Superior temporal gyrus (tissue), 1 donor: ENCODE measurements at regions not wholly inside any gene's neighbourhood (a gene's known extent, or its start where the extent isn't known, plus 50 kb on each side); places are given as distances from the start of the nearest gene placed in this dataset.
"Not testable (repeated sequence)": the region's sequence is repeated elsewhere in the genome, so short reads cannot be mapped to it uniquely, and the experiment has no call there.

ENCODE experiments used
- DNase-seq: peaks from one replicate; pipeline ENCODE4 v3.0.0-alpha.2; 2016; ENCODE audit errors: extremely low spot score

GRCh38 chr5:74462356-74462755 is 178.2 kb downstream of the ENC1 start:
- no peak for DNase-seq

- no peak for DNase-seq
These were observed 179.3 kb downstream of the ENC1 start for GRCh38 chr5:74461251-74461650.

DNA sequence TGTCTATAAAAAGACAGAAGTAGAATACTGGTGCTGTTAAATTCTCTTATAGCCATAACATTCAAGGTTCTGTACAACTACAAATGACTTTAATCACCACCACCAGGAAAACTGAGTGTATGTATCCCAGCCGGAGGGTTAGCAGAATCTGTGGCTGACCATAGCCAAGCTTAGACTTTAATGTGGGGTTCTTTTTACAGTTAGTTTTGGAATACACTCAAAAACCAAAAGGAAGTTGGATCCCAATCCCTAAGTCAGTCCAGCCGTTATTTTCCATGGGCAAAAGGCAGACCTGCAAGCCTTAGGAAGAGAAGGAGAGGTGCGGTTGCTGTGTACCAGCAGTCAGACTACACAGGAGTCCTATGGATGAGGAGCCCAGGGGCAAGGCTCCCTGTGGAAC is 179.8 kb downstream of the ENC1 start:
- no peak for DNase-seq

DNA sequence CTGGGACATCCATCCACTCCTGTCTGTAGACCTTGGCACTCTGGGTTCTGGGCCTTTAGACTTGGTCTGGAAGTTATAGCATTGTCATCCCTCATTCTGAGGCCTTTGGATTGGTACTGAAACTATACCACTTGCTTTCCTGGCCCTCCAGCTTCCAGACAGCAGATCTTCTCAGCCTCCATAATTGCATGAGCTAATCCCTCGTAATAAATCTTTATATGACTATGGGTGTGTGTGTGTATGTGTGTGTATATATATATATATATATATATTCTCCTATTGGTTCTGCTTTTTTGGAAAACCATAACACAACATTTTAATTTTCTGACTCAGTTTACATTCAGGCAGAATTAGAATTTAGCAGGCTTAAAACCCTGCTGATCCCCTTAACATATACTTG is 180.5 kb downstream of the ENC1 start:
- no peak for DNase-seq

DNA sequence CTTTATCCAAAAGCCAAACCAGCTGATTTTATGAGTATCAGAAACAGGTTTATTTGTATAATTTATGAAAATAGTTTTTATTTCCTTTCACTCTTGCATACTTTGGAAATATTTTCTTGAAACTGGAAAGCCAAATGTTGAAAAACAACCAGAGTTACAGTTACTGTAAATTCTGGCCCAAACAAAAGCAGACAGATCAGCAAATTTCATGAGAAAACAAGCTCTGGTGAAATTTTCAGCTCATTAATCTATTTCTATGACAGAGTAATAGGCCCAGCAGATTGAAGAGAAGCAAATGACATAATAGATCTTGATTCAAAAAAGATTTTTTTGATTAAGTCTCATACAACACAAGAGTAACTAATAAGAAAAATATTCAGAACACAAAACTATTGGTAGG is 182.7 kb downstream of the ENC1 start:
- no peak for DNase-seq

- DNase-seq, result no peak
These were observed 186.1 kb downstream of the ENC1 start for GRCh38 chr5:74454263-74455030.

- no peak for DNase-seq
These were observed 187.7 kb downstream of the ENC1 start for GRCh38 chr5:74452856-74453255.

DNA sequence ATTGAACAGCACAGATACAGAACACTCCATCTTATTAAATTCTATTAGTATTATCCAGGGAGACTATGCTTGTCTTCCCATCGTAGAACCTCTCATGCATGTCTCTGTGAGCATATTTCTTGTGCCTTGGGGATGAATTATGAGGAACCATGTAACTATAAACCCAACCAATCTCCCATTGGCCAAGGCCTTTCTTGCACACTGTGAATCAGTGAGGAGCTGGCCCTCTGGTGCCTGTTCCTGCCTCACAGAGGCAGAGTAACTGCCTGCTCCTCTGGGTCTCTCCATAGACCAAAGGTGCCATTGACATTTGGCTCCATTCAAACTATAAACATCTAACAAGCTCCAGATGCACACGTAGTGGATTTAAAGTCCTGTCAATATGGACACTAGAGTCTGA is 190.4 kb downstream of the ENC1 start:
- no peak for DNase-seq

- no peak for DNase-seq
These were observed 193.7 kb downstream of the ENC1 start for GRCh38 chr5:74446725-74447241.

DNA sequence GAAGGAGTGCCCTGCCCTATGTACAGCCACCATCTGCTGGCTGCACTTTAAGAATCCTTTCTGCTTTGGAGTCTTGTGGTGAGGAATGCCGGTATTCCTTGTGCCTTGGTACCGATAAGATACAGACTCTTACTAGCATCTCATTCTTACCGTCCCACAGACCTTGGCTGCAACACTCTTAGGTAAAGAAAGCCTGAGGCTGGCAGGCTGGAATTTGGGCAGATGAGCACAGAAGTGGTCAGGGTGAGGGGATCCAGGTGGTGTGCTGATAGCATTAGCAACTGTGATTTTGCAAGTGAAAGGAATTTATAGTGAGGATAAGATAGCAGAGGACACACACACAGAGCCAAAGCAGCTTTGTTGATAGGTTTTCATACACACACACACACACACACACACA is 198.1 kb downstream of the ENC1 start:
- DNase-seq, result no peak

GRCh38 chr5:74441616-74442015 is 198.9 kb downstream of the ENC1 start:
- no peak for DNase-seq

GRCh38 chr5:74440341-74440740 is 200.2 kb downstream of the ENC1 start:
- DNase-seq, result no peak

- DNase-seq, result not testable (repeated sequence)
These were observed 202.7 kb downstream of the ENC1 start for GRCh38 chr5:74437870-74438269.

- no peak for DNase-seq
These were observed 206.4 kb downstream of the ENC1 start for GRCh38 chr5:74433896-74434829.

DNA sequence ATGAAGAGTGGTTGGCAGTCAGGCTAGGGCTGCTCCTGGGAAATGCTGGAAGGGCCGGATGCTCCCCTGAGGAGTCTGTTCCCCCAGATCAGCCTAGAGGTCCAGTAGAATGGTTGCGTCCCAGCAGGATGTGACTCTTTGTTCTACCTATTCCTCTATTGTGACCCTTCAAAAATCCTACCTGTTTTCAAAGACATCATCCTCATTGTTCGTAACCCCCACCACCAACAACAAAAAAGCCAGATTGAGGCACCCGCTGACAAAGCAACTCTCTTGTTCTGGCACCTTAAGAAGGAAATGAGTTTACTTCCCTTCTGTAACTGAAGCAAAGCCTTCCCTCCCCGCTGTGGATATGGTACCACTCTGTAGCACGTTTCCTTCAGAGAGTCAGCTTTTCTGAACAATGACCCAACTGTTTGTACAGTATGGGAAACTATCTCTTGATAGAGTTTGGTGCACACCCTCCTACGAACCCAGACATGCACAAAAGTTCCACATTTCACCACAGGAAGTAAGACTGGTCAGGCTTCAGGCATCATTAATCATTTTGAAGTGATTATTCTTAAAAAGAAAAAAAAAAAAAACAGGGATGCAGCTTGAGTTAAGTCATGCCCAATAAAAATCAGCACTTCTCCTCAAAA is 207.2 kb downstream of the ENC1 start:
- no peak for DNase-seq

DNA sequence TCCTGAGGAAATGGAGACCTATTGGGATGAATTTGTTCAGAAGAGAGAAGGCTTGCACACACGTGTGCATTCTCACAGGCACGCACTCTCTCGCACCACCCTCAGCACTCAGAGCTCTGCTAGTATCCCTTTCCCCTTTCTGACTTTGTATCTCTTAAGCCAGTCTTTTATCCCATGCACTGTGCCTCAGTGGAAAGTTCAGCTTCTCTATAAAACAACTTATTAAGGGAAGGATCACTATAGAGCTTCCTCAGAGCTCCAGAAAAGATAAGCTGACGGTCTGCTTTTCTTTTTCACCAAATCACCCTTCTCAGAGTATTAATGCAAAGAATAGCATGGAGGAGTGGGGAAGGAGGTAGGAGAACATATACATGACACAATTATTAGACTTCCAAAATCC is 207.8 kb downstream of the ENC1 start:
- DNase-seq, result no peak

DNA sequence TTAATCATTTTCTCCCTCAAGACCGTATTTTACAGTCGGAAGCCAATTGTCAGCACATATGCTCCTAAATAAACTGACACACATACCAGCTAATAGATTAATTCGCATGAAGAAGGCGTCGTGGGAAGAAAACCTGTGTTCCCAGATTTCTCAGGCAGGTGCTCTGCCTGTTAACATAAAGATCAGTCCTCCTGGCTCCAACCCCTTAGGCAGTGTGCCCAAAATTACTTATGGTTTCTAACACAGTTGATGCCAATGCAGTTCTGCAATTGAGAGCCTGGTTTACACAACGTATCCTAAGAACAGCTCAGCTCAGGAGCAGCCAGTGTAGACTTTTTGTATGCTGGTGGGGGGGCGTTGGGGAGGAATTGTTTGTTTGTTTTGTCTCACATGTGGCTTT is 208.3 kb downstream of the ENC1 start:
- DNase-seq, result no peak

- no peak for DNase-seq
These were observed 209.2 kb downstream of the ENC1 start for GRCh38 chr5:74431290-74431669.

- no peak for DNase-seq
These were observed 209.8 kb downstream of the ENC1 start for GRCh38 chr5:74430631-74431289.

DNA sequence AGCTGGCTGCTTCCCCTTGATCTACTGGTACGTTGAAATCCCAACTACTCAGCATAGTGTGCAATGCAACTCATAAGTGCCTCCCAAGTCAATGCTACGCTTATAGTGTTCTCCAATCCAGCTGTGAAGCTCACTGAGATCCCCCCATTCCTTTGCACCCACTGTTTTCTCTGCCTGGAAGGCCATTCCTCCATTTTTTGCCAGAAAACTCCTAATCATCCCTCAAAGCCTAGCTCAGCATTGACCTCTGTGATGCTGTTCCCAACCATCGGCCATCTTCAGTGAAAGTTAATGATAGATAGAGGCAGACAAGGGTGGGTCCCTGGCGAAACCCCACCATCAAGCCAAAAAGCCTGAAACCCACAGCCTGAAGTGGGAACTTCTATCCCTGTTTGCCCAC is 211.0 kb downstream of the ENC1 start:
- no peak for DNase-seq

- DNase-seq, result no peak
These were observed 211.7 kb downstream of the ENC1 start for GRCh38 chr5:74428876-74429275.

DNA sequence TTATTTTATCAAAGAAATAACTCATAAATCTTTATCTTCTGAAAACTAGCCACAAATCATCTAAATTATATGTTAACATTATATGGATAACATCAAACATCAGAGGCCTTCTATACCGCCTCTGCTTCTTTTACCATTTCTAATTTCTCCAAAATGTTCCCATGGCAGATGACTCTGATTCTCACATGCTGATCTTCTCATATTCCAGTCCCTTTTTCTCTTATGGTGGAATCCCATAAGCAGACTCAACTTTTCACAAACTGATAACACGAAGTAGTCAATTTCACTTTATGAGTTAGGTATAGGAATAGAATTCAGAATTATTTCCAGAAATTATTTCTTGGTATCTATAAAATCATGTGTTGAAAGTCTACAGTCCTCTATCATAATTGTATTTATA is 212.3 kb downstream of the ENC1 start:
- DNase-seq, result no peak
